GM12892 (cell line): ENCODE measurements at regions not wholly inside any gene's neighbourhood (a gene's known extent, or its start where the extent isn't known, plus 50 kb on each side); places are given as distances from the start of the nearest gene placed in this dataset.

Experiments used
- DNase-seq: peaks from one replicate; pipeline ENCODE4 v3.0.0; 2011; ENCODE audit not compliant: insufficient read length
- FAIRE-seq: peaks from 2 replicates; lab custom pipeline; 2011; peaks lifted over from hg19 to GRCh38; lab: Jason Lieb, UNC
- POLR2A ChIP-seq: IDR thresholded peaks from 2 replicates; pipeline ENCODE4 v1.6.1; 2011; ENCODE audit warnings: low read depth, low read length, control low read depth
- POLR2AphosphoS5 ChIP-seq: IDR thresholded peaks from 2 replicates; pipeline ENCODE4 v1.6.1; 2011; ENCODE audit warnings: low read depth, low read length, control low read depth
- TAF1 ChIP-seq: IDR thresholded peaks from 2 replicates; pipeline ENCODE4 v1.6.1; 2011; ENCODE audit warnings: low read depth, mild to moderate bottlenecking, control low read depth, low read length, borderline replicate concordance

DNA sequence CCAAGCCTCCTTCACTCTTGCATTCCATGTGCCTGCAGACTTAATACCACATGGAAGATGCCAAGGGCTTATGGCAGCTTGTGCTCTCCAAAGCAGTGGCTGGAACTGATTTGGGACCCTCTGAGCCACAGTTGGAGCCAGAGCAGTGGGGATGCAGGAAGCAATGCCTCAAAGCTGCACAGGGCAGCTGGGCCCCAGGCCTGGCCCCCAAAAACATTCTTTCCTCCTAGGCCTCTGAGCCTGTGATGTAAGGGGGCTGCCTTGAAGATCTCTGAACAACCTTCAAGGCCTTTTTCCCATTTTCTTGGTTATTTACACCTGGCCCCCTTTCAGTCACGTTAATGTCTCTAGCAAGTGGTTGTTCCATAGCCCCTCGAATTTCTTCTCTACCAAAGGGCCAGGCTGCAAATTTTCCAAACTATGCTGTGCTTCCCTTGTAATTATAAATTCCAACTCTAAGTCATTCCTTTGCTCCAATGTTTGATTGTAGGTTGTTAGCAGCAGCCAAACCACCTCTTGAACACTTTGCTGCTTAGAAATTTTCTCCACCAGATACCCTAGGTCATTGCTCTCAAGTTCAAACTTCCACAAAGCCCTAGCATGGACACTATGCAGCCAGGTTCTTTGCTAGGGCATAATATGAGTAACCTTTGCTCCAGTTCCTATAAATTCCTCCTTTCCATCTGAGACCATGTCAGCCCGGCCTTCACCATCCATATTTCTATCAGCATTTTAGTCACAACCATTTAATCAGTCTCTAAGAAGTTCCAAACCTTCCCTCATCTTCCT, 245.0 kb upstream of the RBBP8 start:
- TF ChIP-seq TAF1 (no peak), POLR2AphosphoS5 (no peak), POLR2A (no peak)
- no peak for DNase-seq
- FAIRE-seq, result no peak

DNA sequence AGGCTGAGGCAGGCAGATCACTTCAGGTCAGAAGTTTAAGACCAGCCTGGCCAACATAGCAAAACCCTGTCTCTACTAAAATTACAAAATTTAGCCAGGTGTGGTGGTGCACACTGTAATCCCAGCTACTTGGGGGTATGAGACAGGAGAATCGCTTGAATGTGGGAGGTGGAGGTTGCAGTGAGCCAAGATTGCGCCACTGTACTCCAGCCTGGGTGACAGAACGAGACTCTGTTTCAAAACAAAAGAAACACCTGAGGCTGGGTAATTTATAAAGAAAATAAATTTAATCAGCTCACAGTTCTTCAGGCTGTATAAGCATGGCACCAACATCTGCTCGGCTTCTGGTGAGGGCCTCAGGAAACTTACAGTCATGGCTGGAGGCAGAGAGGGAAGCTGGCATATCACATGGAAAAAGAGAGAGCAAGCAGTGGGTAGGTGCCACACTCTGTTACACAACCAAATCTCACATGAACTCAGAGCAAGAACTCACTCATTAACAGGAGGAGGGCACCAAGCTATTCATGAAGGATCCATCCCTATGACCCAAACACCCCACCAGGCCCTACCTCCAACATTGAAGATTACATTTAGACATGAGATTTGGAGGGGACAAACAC, 244.1 kb upstream of the RBBP8 start:
- DNase-seq (no peak), FAIRE-seq (no peak)
- TF ChIP-seq POLR2AphosphoS5 (no peak), TAF1 (no peak), POLR2A (no peak)

DNA sequence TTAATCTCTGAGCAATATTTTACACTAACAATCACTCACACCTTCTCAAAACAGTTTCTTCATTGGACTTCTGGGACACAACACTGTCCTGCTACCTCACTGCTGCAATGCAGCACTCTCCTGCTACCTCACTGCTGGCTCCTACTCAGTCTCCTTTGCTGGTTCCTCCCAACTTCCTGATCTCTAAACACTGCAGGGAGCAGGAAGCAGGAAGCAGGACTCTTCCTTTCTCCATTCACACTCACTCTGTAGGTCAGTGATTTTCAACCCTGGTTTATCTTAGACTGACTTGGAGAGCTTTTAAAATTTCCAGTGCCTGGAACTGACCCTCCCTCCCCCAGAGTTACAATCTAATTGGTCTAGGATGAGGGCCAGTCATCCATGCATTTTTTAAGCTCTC, 243.4 kb upstream of the RBBP8 start:
- FAIRE-seq (no peak), DNase-seq (no peak)
- no peak for TF ChIP-seq POLR2A
- TF ChIP-seq TAF1, result no peak
- TF ChIP-seq POLR2AphosphoS5, result no peak

DNA sequence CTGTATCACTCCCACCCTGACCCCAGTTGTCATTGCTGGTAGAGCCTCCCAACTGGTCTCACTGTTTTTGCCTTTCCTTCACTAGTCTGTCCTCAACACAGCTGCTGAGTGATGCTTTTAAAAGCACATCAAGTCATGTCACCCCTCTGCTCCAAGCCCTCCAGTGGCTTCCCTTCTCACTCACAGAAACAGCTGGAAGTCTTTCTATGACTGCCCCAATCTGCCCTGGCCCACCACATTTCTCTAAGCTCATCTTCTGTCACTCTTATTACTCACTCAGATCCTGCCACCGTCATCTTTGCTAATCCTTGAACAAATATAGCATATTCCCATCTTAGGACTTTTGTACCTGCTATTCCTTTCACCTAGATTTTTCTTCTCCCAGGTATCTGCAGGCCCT, 242.6 kb upstream of the RBBP8 start:
- TF ChIP-seq TAF1 (no peak), POLR2A (no peak), POLR2AphosphoS5 (no peak)
- no peak for FAIRE-seq
- DNase-seq, result no peak

DNA sequence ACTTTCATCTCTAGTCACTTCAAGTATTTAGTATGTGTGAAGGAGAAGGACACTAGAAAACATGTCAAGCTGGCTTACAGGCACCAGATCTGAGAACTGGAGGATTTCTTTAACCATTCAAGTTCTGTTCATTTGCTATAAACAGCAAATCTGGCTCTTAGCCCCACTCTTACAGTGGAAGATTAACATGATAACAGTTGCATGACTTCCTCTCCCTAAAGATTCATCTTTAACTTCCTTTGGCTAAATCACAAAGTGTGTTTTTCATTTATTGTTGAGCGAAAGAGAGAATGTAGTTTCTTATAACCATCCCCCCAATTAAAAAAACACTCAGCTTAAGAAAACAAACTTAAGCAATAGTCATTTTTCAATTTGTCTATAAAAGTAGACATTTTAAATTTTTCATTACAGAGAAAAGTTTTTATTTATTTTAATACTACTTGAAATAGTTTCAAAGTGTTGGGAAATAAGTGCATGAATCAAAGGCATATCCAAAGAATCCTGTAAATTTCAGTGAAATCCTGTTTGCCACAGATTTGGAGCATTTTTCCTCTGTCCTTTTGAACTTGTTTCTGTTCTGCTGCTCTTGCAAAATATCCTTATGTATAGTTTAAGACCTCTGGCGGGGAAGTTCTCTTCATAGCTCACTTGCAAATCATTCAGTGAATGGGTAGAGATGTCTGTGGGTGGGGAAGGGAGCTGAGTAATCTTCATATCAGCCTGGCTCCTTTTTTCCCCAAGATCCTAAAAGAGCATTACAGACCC, 241.0 kb upstream of the RBBP8 start:
- FAIRE-seq (no peak), DNase-seq (no peak)
- TF ChIP-seq POLR2A (no peak), TAF1 (no peak), POLR2AphosphoS5 (no peak)

DNA sequence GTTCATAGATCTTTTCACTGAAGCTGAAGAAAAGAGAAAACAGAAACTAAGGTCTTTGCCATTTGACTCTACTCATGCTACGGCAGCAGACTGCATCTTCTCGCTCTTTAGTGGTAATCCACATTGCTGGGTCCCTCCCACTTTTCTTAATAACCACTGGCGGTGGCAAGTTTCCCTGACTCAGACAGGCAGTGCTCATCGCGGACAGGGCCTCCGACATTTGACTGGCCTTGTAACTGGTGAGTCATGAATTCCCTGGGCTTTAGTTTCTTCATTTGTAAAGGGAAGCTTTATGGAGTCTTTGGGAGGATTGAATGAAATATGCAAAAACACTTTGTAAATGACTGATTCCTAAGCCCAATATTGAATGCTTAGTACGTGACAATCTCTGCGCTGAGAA, 238.2 kb upstream of the RBBP8 start:
- TF ChIP-seq POLR2A (no peak), POLR2AphosphoS5 (no peak), TAF1 (no peak)
- DNase-seq (no peak), FAIRE-seq (no peak)

DNA sequence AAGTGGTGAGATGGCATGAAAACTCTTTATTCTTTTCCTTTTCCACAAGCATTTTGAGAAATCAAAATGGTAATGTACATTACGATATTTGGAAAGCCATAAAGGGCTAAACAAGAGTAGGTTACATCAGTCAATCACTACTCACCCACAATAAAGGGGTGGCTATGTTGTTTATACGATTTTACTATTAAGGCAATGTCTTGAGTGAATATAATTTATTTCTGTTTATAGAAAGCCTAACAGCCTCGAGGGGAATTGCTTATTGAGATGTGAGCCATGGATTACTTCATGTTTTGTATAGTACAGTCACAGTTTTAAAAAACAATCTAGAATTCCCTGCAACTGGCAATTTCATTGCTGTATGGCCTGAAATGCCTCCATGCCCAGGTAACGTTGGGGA, 237.5 kb upstream of the RBBP8 start:
- no peak for DNase-seq
- FAIRE-seq, result no peak
- TF ChIP-seq POLR2A (no peak), TAF1 (no peak), POLR2AphosphoS5 (no peak)

DNA sequence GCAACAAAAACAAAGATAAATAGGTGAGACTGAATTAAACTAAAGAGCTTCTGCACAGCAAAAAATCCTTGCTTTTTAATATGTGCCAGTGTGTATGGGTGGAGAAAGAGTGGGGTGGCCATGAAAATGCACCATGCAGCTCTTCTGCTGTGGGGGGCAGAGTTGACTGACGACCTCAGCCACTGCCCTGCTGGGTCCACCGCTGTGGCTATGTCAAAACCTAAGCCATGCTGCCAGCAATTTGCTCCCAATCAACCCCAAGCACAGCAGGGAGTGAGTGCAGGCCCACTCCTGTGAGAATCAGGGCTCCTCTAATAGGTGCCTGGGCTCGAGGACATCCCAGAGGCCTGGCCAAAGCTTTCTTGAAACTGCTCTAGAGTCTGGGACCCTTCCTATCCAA, 235.6 kb upstream of the RBBP8 start:
- TF ChIP-seq TAF1 (no peak), POLR2A (no peak), POLR2AphosphoS5 (no peak)
- no peak for FAIRE-seq

DNA sequence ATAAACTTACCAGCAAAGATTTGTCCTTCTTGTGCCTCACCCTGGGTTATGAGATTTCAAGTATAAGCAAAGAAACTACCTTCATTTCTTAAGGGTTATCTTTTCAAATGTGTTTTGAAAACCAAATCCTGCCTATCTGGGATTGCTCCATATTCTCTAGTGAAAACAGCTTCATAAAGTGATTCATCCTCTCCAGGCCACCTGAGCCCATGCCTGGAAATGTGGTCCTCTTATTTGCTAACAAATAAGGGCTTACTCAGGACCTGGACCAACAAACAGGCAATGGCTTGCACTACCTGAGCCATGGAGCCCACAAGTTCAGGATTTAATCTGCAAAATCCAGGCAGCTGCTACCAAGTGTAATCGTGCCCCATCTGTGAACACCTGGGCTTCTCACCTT, 234.4 kb upstream of the RBBP8 start:
- DNase-seq (no peak), FAIRE-seq (peak; percentile 67)
- TF ChIP-seq TAF1 (no peak), POLR2A (no peak), POLR2AphosphoS5 (no peak)

More for the DNA sequence above, 235.6 kb upstream of the RBBP8 start:
- no peak for DNase-seq

DNA sequence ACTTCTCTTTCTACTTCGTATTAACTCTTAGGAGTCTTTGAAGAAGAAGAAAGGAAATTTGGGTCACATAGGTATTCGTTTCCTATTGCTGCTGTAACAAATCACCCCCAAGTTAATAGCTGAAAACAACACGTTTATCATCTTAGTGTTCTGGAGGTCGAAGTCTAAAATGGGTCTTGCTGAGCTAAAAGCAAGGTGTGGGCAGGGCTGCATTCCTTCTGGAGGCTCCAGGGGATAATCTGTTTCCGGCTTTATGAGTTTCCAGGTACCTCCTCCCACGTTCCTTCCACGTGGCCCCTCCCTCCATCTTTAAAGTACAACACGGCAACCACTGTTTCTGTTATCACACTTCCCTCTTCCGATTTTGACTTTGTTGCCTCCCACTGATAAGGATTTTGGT, 233.5 kb upstream of the RBBP8 start:
- no peak for DNase-seq
- no peak for TF ChIP-seq POLR2A
- no peak for TF ChIP-seq TAF1
- TF ChIP-seq POLR2AphosphoS5, result no peak
- FAIRE-seq, result no peak

DNA sequence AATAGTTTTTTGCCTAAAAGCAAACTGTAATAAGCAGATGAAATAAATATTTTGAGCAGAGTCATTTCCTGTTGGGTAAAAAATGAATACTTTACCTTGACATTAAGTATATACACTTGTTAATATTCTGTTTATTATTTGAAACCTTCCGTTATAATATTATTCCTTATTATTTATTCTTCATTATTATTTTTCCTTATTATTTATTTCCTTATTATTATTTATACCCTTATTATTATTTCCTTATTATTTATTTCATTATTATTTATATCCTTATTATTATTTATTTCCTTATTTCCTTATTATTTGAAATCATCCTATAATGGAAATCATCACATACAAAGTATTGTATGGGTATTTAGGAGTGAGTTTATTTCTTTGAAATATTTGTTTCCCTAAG, 232.2 kb upstream of the RBBP8 start:
- TF ChIP-seq POLR2A, result no peak
- TF ChIP-seq POLR2AphosphoS5, result no peak
- no peak for TF ChIP-seq TAF1
- FAIRE-seq, result no peak

More for the DNA sequence above, 232.2 kb upstream of the RBBP8 start:
- no peak for DNase-seq
